ENCODE measurements at regions not wholly inside any gene's neighbourhood (a gene's known extent, or its start where the extent isn't known, plus 50 kb on each side); places are given as distances from the start of the nearest gene placed in this dataset.

DNA sequence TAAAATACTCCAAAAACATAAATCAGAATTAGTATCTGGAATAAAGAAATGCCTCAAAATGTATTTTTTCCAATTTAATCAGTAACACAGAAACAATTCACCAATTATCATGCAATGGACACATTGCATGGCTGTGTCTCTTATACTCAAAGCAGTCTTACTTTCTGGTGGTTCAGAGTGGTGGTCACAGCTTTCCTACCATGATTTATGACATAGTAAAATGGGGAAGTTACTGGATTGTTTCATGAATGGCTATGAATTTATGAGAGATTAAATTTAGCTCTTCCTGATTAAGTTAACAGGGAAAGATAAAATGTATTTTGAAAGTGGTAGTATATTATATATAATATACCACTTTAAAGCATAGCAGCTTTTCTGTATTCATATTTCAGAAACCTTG, 331.5 kb upstream of the MAP3K7 start:
- TF ChIP-seq, protein P1, sequence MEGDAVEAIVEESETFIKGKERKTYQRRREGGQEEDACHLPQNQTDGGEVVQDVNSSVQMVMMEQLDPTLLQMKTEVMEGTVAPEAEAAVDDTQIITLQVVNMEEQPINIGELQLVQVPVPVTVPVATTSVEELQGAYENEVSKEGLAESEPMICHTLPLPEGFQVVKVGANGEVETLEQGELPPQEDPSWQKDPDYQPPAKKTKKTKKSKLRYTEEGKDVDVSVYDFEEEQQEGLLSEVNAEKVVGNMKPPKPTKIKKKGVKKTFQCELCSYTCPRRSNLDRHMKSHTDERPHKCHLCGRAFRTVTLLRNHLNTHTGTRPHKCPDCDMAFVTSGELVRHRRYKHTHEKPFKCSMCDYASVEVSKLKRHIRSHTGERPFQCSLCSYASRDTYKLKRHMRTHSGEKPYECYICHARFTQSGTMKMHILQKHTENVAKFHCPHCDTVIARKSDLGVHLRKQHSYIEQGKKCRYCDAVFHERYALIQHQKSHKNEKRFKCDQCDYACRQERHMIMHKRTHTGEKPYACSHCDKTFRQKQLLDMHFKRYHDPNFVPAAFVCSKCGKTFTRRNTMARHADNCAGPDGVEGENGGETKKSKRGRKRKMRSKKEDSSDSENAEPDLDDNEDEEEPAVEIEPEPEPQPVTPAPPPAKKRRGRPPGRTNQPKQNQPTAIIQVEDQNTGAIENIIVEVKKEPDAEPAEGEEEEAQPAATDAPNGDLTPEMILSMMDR (IDR thresholded peaks at IDR 0.05) = no peak
- no peak for TF ChIP-seq POLR2A (IDR thresholded peaks at IDR 0.05)
